ENCODE measurements at regions not wholly inside any gene's neighbourhood (a gene's known extent, or its start where the extent isn't known, plus 50 kb on each side); places are given as distances from the start of the nearest gene placed in this dataset.

GRCh38 chr2:106956879-106957278 lies 70.9 kb upstream of the ST6GAL2 start:
- Histone ChIP-seq H3K23ac (ENCODE audit: insufficient read length, low read depth, low read length) (no peak overlapping the region), H2BK12ac (ENCODE audit: insufficient read length, low read depth, low read length) (no peak overlapping the region), H3K56ac (ENCODE audit: insufficient read length, low read depth, low read length) (no peak overlapping the region), H2BK5ac (ENCODE audit: insufficient read length, low read length) (no peak overlapping the region), H3K14ac (ENCODE audit: insufficient read depth, low read length) (no peak overlapping the region), H2BK120ac (ENCODE audit: low read depth, low read length, poor library complexity, severe bottlenecking) (no peak overlapping the region), H3K27ac (ENCODE audit: insufficient read length, low read depth, low read length) (no peak overlapping the region), H3K4me1 (ENCODE audit: insufficient read depth, low read length) (no peaks in the 10 kb centered on the region; the same call in 1 of the 2 replicates), H3K9me3 (ENCODE audit: control insufficient read depth, low read depth, low read length) (no peaks in the 10 kb centered on the region), H2BK15ac (ENCODE audit: low read depth, low read length) (no peak overlapping the region), H4K91ac (ENCODE audit: insufficient read length, low read depth, low read length) (no peak overlapping the region), H4K5ac (ENCODE audit: insufficient read length, low read depth, low read length) (no peak overlapping the region), H3K79me2 (ENCODE audit: insufficient read depth, low read length) (no peaks in the 10 kb centered on the region), H3T11ph (ENCODE audit: low read length) (no peak overlapping the region), H3K27me3 (ENCODE audit: insufficient read depth, low read length) (no peaks in the 10 kb centered on the region), H3K4ac (ENCODE audit: low read depth, low read length) (no peak overlapping the region), H3K4me2 (ENCODE audit: insufficient read depth, insufficient read length, low read length) (no peak overlapping the region), H4K20me1 (ENCODE audit: control insufficient read depth, insufficient read depth, insufficient read length) (no peaks in the 10 kb centered on the region), H3K18ac (ENCODE audit: insufficient read length, low read depth, low read length) (no peak overlapping the region), H3K79me1 (ENCODE audit: insufficient read depth, low read depth, low read length, poor library complexity, severe bottlenecking) (no peaks in the 10 kb centered on the region), H2AFZ (ENCODE audit: low read length) (no peak overlapping the region), H4K8ac (replicated peaks; ENCODE audit: insufficient read length, low read depth, low read length) (no peak overlapping the region), H2AK5ac (ENCODE audit: insufficient read length, low read length) (no peak overlapping the region), H3K9ac (ENCODE audit: extremely low read depth, insufficient read length, low read length) (no peak overlapping the region), H2BK20ac (ENCODE audit: low read depth, low read length, poor library complexity, severe bottlenecking) (no peak overlapping the region), H3K23me2 (ENCODE audit: insufficient read length, low read depth, low read length, poor library complexity, severe bottlenecking) (no peaks in the 10 kb centered on the region)
- no peak for TF ChIP-seq CTCF (conservative IDR thresholded peaks at IDR 0.05)
- H3K27me3 Mint-ChIP-seq (ENCODE audit: low read depth): no peaks in the 10 kb centered on the region
- no peaks in the 10 kb centered on the region for H3K9me3 Mint-ChIP-seq
- no peak overlapping the region for H3K27ac Mint-ChIP-seq
- WGBS (ENCODE audit: extremely low coverage, insufficient read length, low lambda C conversion rate): no CpG with 5 or more reads among the region's 3 CpGs
- peaks cover 0 to 2% (median 0%) of the 10 kb centered on the region in 3 experiments; a peak in 1 of 7 replicates for H3K36me3 Mint-ChIP-seq (ENCODE audit: insufficient read depth in 1 of 3, low read depth in 3 of 3)
- no peak overlapping the region for H3K4me3 Mint-ChIP-seq
- DNase-seq: no peak
- peaks cover 8 to 13% of the 10 kb centered on the region in 2 experiments for H3K4me1 Mint-ChIP-seq

Data from H9 (cell line).